Right ventricle myocardium inferior (tissue), 1 donor: ENCODE measurements at regions not wholly inside any gene's neighbourhood (a gene's known extent, or its start where the extent isn't known, plus 50 kb on each side); places are given as distances from the start of the nearest gene placed in this dataset.

Experiments
- ATAC-seq: fragments of 200-7000 bp; cut with Tn5 transposase; one replicate; pipeline ENCODE4 v1.9.1; 2020; ENCODE audit warnings: mild to moderate bottlenecking, moderate library complexity
- DNase-seq: peaks from one replicate; pipeline ENCODE4 v3.0.0; 2021; ENCODE audit errors: missing footprints
- intact Hi-C: fragments of 100-400 bp; cut with DNase I; formaldehyde crosslinking; loops from one replicate; pipeline ENCODE4 v1.11.0; 2022
- donor health status: DM: no; HTN: yes; CAD: no; lungs with severe emphysema.

- ATAC-seq (no peak), DNase-seq (no peak)
- intact Hi-C loops, result no loop called here
These were observed 560.5 kb downstream of the PKHD1 start for GRCh38 chr6:51526922-51527321.

GRCh38 chr6:51528556-51528955 lies 558.9 kb downstream of the PKHD1 start:
- ATAC-seq, result no peak
- intact Hi-C loops, result no loop called here
- DNase-seq, result no peak

- no peak for DNase-seq
- intact Hi-C loops, result no loop called here
- no peak for ATAC-seq
These were observed 558.2 kb downstream of the PKHD1 start for GRCh38 chr6:51529240-51529639.

GRCh38 chr6:51531623-51532022 lies 555.8 kb downstream of the PKHD1 start:
- intact Hi-C loops, result loop anchor here (5.0 to 10.0 kb wide), 2 partner anchors 221 to 433 kb away; no protein-coding TSS in a partner anchor
- ATAC-seq, result peak; percentile 52
- DNase-seq, result no peak

- intact Hi-C loops, result loop anchor here (5.0 to 10.0 kb wide), 2 partner anchors 218 to 431 kb away; no protein-coding TSS in a partner anchor
- DNase-seq, result no peak
- no peak for ATAC-seq
These were observed 553.5 kb downstream of the PKHD1 start for GRCh38 chr6:51533962-51534361.

- DNase-seq (no peak), ATAC-seq (no peak)
- intact Hi-C loops, result loop anchor here (10.0 kb wide), 1 partner anchor 429 kb away; no protein-coding TSS in a partner anchor
These were observed 552.1 kb downstream of the PKHD1 start for GRCh38 chr6:51535327-51535726.

GRCh38 chr6:51536728-51537127 lies 550.7 kb downstream of the PKHD1 start:
- ATAC-seq, result no peak
- intact Hi-C loops, result loop anchor here (10.0 kb wide), 1 partner anchor 428 kb away; no protein-coding TSS in a partner anchor
- DNase-seq, result no peak

GRCh38 chr6:51541847-51542246 lies 545.6 kb downstream of the PKHD1 start:
- intact Hi-C loops, result no loop called here
- DNase-seq, result no peak
- ATAC-seq, result no peak

- no peak for DNase-seq
- intact Hi-C loops, result no loop called here
- ATAC-seq, result no peak
These were observed 544.9 kb downstream of the PKHD1 start for GRCh38 chr6:51542475-51542874.

GRCh38 chr6:51550243-51550642 lies 537.2 kb downstream of the PKHD1 start:
- DNase-seq (no peak), ATAC-seq (no peak)
- intact Hi-C loops, result no loop called here

- intact Hi-C loops, result no loop called here
- ATAC-seq, result no peak
These were observed 535.0 kb downstream of the PKHD1 start for GRCh38 chr6:51552435-51552834.

GRCh38 chr6:51553246-51554015 lies 534.0 kb downstream of the PKHD1 start:
- intact Hi-C loops, result no loop called here
- no peak for ATAC-seq

More at GRCh38 chr6:51552435-51552834, 535.0 kb downstream of the PKHD1 start:
- DNase-seq, result no peak

GRCh38 chr6:51554029-51554428 lies 533.4 kb downstream of the PKHD1 start:
- no peak for ATAC-seq
- intact Hi-C loops, result no loop called here
- DNase-seq, result no peak

More at GRCh38 chr6:51553246-51554015, 534.0 kb downstream of the PKHD1 start:
- no peak for DNase-seq

GRCh38 chr6:51559059-51559458 lies 528.4 kb downstream of the PKHD1 start:
- intact Hi-C loops, result loop anchor here (2.0 kb wide), 1 partner anchor 194 kb away; no protein-coding TSS in a partner anchor
- no peak for DNase-seq
- no peak for ATAC-seq

- ATAC-seq, result no peak
- intact Hi-C loops, result no loop called here
- DNase-seq, result no peak
These were observed 525.2 kb downstream of the PKHD1 start for GRCh38 chr6:51562198-51562597.
